ENCODE measurements at regions not wholly inside any gene's neighbourhood (a gene's known extent, or its start where the extent isn't known, plus 50 kb on each side); places are given as distances from the start of the nearest gene placed in this dataset.
A peak's percentile ranks its signal among the peaks of the same experiment; 100 is the strongest.

- 20% methylated on average over 3 of the region's 6 CpGs; no CpG with 5 or more reads in 1 of the 2 experiments for WGBS, 2 experiments (ENCODE audit: extremely low coverage in 2 of 2, insufficient read length in 1 of 2)
- ATAC-seq (ENCODE audit: low read depth) = no peak
Measured at GRCh38 chr2:66729416-66730330, 294.7 kb downstream of the MEIS1 start.

More at GRCh38 chr2:66729416-66730330, 294.7 kb downstream of the MEIS1 start:
- ChIA-PET CTCF (interaction anchor here (0.6 kb wide), 1 partner anchor 33 kb away, joined by 3 read pairs; no protein-coding TSS in a partner anchor), POLR2A (ENCODE audit: unreplicated experiment) (no interaction called here)
- Histone ChIP-seq H3K27ac (ENCODE audit: insufficient read depth, low read length) (no peak overlapping the region), H3K9ac (ENCODE audit: low read depth, low read length) (no peak overlapping the region), H2BK20ac (ENCODE audit: low read depth, low read length) (peak overlapping the region; percentile 29; the same call in 1 of the 2 replicates), H2BK15ac (ENCODE audit: low read depth, low read length) (no peak overlapping the region), H2AK9ac (replicated peaks; ENCODE audit: low read depth, low read length, poor library complexity) (no peak overlapping the region), H3K27me3 (ENCODE audit: control insufficient read depth, insufficient read depth, low read length) (no peaks in the 10 kb centered on the region), H3K9me1 (ENCODE audit: insufficient read depth, low read length) (no peaks in the 10 kb centered on the region), H3K36me3 (ENCODE audit: control insufficient read depth, insufficient read depth, low read length) (no peaks in the 10 kb centered on the region), H3K56ac (ENCODE audit: extremely low read depth, insufficient read depth, low read length) (no peak overlapping the region), H3K4me2 (ENCODE audit: low read depth, low read length) (peak overlapping the region; percentile 35; the same call in 1 of the 2 replicates), H4K91ac (ENCODE audit: insufficient read depth, low read depth, low read length) (no peak overlapping the region), H3K4me3 (ENCODE audit: insufficient read depth, low read depth, low read length) (no peak overlapping the region), H3K18ac (ENCODE audit: low read depth, low read length) (no peak overlapping the region), H2BK5ac (ENCODE audit: low read depth, low read length, poor library complexity, severe bottlenecking) (no peak overlapping the region), H3K23ac (ENCODE audit: low read depth, low read length) (no peak overlapping the region), H3K4me1 (ENCODE audit: control insufficient read depth, insufficient read depth, low read length) (peaks cover 2% of the 10 kb centered on the region; the same call in 1 of the 2 replicates), H3K4ac (ENCODE audit: low read depth, low read length) (no peak overlapping the region), H3K14ac (replicated peaks; ENCODE audit: low read depth, low read length) (no peak overlapping the region), H4K8ac (ENCODE audit: low read depth in 2 of 2, low read length in 2 of 2) (no peak overlapping the region), H2AFZ (replicated peaks; ENCODE audit: low read length, poor library complexity) (no peak overlapping the region), H4K5ac (ENCODE audit: low read depth, low read length) (no peak overlapping the region), H2AK5ac (ENCODE audit: low read depth, low read length) (no peak overlapping the region), H3K79me1 (ENCODE audit: low read depth in 1 of 2, low read length in 2 of 2) (no peaks in the 10 kb centered on the region), H2BK120ac (ENCODE audit: low read depth, low read length) (no peak overlapping the region), H3K9me3 (ENCODE audit: control insufficient read depth, insufficient read depth, low read length) (no peaks in the 10 kb centered on the region), H4K20me1 (ENCODE audit: insufficient read depth, low read length) (no peaks in the 10 kb centered on the region)
- dilution Hi-C loops (cut with HindIII; ENCODE audit: low sequenced_read_pairs, unreplicated experiment) = no loop called here
- BruUV-seq (replicated peaks) = no TSS peak
- TF ChIP-seq POLR2A (IDR thresholded peaks at IDR 0.05; ENCODE audit: low read depth, low read length) (no peak), CHD1 (IDR thresholded peaks at IDR 0.05; ENCODE audit: low read depth, low read length) (no peak), RCOR1 (IDR thresholded peaks at IDR 0.05; ENCODE audit: insufficient replicate concordance, low read length) (no peak), NFE2L2 (IDR thresholded peaks at IDR 0.05; ENCODE audit: low read depth, low read length) (no peak), RAD21 (IDR thresholded peaks at IDR 0.05; ENCODE audit: low read length) (no peak), USF2 (IDR thresholded peaks at IDR 0.05; ENCODE audit: low read depth, low read length) (no peak), RFX5 (IDR thresholded peaks at IDR 0.05; ENCODE audit: low read depth, low read length) (no peak), MAFK (IDR thresholded peaks at IDR 0.05; ENCODE audit: low read depth, low read length) (no peak), CEBPB (IDR thresholded peaks at IDR 0.05; ENCODE audit: low read depth, low read length) (no peak), MXI1 (IDR thresholded peaks at IDR 0.05; ENCODE audit: borderline replicate concordance, low read depth, low read length) (no peak), CTCF (conservative IDR thresholded peaks at IDR 0.05; ENCODE audit: low read depth, low read length) (no peak), BHLHE40 (IDR thresholded peaks at IDR 0.05; ENCODE audit: low read depth, low read length) (no peak), ELK1 (IDR thresholded peaks at IDR 0.05; ENCODE audit: borderline replicate concordance, low read depth, low read length) (no peak)
- intact Hi-C loops (cut with micrococcal nuclease) = no loop called here
- DNase-seq = peak; percentile 62
- in situ Hi-C loops (cut with MboI; ENCODE audit: low sequenced_read_pairs) = no loop called here

All from IMR-90 (cell line).